PFSK-1 (cell line): ENCODE measurements at regions not wholly inside any gene's neighbourhood (a gene's known extent, or its start where the extent isn't known, plus 50 kb on each side); places are given as distances from the start of the nearest gene placed in this dataset.
A peak's percentile ranks its signal among the peaks of the same experiment; 100 is the strongest.

Experiments
- FOXP2 ChIP-seq: optimal IDR thresholded peaks from 2 replicates; pipeline ENCODE3; 2011; ENCODE audit warnings: borderline replicate concordance, control low read depth, inconsistent platforms; ENCODE audit not compliant: insufficient read depth; ENCODE audit errors: extremely low read length, extremely low read depth
- POLR2AphosphoS5 ChIP-seq: IDR thresholded peaks from 2 replicates; pipeline ENCODE4 v1.6.1; 2012; ENCODE audit warnings: low read depth, mild to moderate bottlenecking, control low read depth, low read length, moderate library complexity
- SIN3A ChIP-seq: IDR thresholded peaks from 2 replicates; pipeline ENCODE4 v1.6.1; 2012; ENCODE audit warnings: mild to moderate bottlenecking, low read length, moderate library complexity, borderline replicate concordance; ENCODE audit not compliant: insufficient read depth
- TAF1 ChIP-seq: IDR thresholded peaks from 2 replicates; pipeline ENCODE4 v1.6.1; 2012; ENCODE audit warnings: low read length, control low read depth, borderline replicate concordance; ENCODE audit not compliant: insufficient read depth
- TF ChIP-seq, protein P1 (sequence below), 2 experiments: IDR thresholded peaks; 2 replicates each; pipeline versions ENCODE4 v1.6.1 to v1.8.0; 2011 to 2012; ENCODE audit warnings: low read depth in 2 of 2, low read length in 2 of 2, control low read depth in 1 of 2, inconsistent platforms in 1 of 2, mild to moderate bottlenecking in 1 of 2, moderate library complexity in 1 of 2; ENCODE audit not compliant: insufficient read depth in 1 of 2

DNA sequence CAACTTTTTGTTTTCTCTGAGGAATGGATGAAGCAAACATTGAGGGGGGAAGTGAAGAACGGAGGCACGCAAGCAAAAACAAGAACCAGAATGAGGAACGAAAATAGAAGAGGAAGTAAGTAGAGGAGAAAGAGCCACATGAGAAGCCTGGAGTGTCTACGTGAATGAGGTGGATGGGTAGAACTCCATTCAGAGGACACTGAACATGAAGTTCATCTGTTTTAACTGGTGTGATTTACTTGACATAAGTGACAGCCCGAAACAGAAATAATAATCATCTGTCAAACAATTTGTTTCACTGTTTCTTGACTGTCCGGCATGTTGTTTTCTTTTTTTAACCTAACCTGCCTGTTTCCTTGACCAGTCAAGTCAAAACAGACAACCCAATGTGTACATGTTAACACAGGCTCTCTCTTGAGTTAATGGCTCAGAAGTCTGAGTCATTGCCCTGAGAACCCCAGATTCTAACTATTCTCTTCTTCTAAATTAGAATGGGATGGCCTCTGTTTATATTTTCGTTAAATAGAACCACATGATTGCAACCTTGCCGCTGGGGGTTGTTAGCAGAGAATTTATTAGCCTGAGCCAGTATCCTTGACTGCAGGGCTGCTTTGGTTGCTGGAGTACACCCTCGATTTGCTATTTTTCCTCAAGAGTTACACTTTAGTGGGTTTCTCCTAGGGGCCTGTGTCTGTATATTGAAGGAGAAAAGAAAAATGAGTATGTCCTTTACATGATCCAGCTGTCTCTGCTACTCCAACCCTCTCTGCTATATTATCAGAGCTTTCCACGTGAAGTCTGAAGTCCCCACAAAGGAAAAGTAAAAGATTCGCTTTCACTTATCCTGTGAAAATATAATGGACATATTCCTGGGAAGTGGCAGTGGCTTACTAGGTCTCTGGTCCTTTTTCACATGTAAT is 151.7 kb downstream of the ZC3H11B start:
- TF ChIP-seq, protein P1, sequence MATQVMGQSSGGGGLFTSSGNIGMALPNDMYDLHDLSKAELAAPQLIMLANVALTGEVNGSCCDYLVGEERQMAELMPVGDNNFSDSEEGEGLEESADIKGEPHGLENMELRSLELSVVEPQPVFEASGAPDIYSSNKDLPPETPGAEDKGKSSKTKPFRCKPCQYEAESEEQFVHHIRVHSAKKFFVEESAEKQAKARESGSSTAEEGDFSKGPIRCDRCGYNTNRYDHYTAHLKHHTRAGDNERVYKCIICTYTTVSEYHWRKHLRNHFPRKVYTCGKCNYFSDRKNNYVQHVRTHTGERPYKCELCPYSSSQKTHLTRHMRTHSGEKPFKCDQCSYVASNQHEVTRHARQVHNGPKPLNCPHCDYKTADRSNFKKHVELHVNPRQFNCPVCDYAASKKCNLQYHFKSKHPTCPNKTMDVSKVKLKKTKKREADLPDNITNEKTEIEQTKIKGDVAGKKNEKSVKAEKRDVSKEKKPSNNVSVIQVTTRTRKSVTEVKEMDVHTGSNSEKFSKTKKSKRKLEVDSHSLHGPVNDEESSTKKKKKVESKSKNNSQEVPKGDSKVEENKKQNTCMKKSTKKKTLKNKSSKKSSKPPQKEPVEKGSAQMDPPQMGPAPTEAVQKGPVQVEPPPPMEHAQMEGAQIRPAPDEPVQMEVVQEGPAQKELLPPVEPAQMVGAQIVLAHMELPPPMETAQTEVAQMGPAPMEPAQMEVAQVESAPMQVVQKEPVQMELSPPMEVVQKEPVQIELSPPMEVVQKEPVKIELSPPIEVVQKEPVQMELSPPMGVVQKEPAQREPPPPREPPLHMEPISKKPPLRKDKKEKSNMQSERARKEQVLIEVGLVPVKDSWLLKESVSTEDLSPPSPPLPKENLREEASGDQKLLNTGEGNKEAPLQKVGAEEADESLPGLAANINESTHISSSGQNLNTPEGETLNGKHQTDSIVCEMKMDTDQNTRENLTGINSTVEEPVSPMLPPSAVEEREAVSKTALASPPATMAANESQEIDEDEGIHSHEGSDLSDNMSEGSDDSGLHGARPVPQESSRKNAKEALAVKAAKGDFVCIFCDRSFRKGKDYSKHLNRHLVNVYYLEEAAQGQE (IDR thresholded peaks at IDR 0.05; ENCODE audit: insufficient read depth in 1 of 2, low read depth in 2 of 2, low read length in 2 of 2) = no peak
- TF ChIP-seq POLR2AphosphoS5 = no peak
- TF ChIP-seq SIN3A = 0 out of 2 replicates have a peak, but pooled peaks have one; percentile 34
- TF ChIP-seq TAF1 = no peak
- no peak for TF ChIP-seq FOXP2
